SIG-M5 (cell line): ENCODE measurements at regions not wholly inside any gene's neighbourhood (a gene's known extent, or its start where the extent isn't known, plus 50 kb on each side); places are given as distances from the start of the nearest gene placed in this dataset.
"Not testable (repeated sequence)": the region's sequence is repeated elsewhere in the genome, so short reads cannot be mapped to it uniquely, and the experiment has no call there.

ENCODE experiments used
- DNase-seq: peaks from one replicate; lab custom pipeline; 2025; lab: John Stamatoyannopoulos, UW

GRCh38 chr2:182636699-182637098 is 79.4 kb upstream of the DNAJC10 start:
- no peak for DNase-seq

GRCh38 chr2:182638667-182639066 is 77.4 kb upstream of the DNAJC10 start:
- DNase-seq = no peak

- no peak for DNase-seq
These were observed 76.1 kb upstream of the DNAJC10 start for GRCh38 chr2:182639971-182640370.

- DNase-seq = no peak
These were observed 73.7 kb upstream of the DNAJC10 start for GRCh38 chr2:182642328-182642727.

GRCh38 chr2:182646763-182647498 is 69.1 kb upstream of the DNAJC10 start:
- no peak for DNase-seq

GRCh38 chr2:182647499-182647787 is 68.6 kb upstream of the DNAJC10 start:
- no peak for DNase-seq

GRCh38 chr2:182649316-182649715 is 66.7 kb upstream of the DNAJC10 start:
- DNase-seq = no peak

- no peak for DNase-seq
These were observed 65.4 kb upstream of the DNAJC10 start for GRCh38 chr2:182650704-182651103.

GRCh38 chr2:182652326-182652725 is 63.7 kb upstream of the DNAJC10 start:
- no peak for DNase-seq

GRCh38 chr2:182655750-182656149 is 60.3 kb upstream of the DNAJC10 start:
- no peak for DNase-seq

- DNase-seq = no peak
These were observed 51.8 kb upstream of the DNAJC10 start for GRCh38 chr2:182664212-182664611.

- DNase-seq = not testable (repeated sequence)
These were observed 50.6 kb upstream of the DNAJC10 start for GRCh38 chr2:182665500-182665899.
